Endothelial cell of umbilical vein (primary cell): ENCODE measurements at regions not wholly inside any gene's neighbourhood (a gene's known extent, or its start where the extent isn't known, plus 50 kb on each side); places are given as distances from the start of the nearest gene placed in this dataset.

Experiments used
- BruUV-seq: library from RNA; stranded (reverse); fragments of 400-500 nt; replicated peaks from 2 replicates; lab custom pipeline; 2021; lab: Mats Ljungman, UMichigan
- CTCF ChIA-PET: fragments of 300-600, 350-600 bp; sonication (Branson Sonifier 250); formaldehyde crosslinking; loops from one replicate; lab custom pipeline; 2021; ENCODE audit warnings: antibody characterized with exemption, inconsistent platforms; lab: Charles Lee
- POLR2A ChIA-PET: fragments of 300-600, 350-600 bp; sonication (Branson Sonifier 250); formaldehyde crosslinking; loops from one replicate; lab custom pipeline; 2021; ENCODE audit warnings: antibody characterized with exemption, inconsistent platforms; lab: Charles Lee
- DNase-seq: peaks from one replicate; pipeline ENCODE4 v3.0.0-alpha.2; 2011; ENCODE audit warnings: low read depth, low spot score
- FAIRE-seq: peaks from 2 replicates; lab custom pipeline; 2011; peaks lifted over from hg19 to GRCh38; lab: Jason Lieb, UNC
- H2AFZ ChIP-seq: 2 replicates; pipeline ENCODE4 v1.6.0; 2012; ENCODE audit warnings: low read depth, low read length, control low read depth, inconsistent platforms
- H3K27ac ChIP-seq: 2 replicates; pipeline ENCODE4 v1.5.1; 2011; ENCODE audit warnings: low read depth, mild to moderate bottlenecking, control low read depth, low read length, moderate library complexity; ENCODE audit not compliant: insufficient read depth
- H3K27me3 ChIP-seq, 2 experiments: 2 replicates each; pipeline versions ENCODE4 v1.6.0 to v1.6.1; 2011; ENCODE audit warnings: low read length in 2 of 2, mixed read lengths in 1 of 2; ENCODE audit not compliant: control insufficient read depth in 2 of 2, insufficient read depth in 2 of 2
- H3K36me3 ChIP-seq, 2 experiments: 2 replicates in 1 of 2; 3 replicates in 1 of 2; pipeline ENCODE4 v1.5.1; 2011; ENCODE audit warnings: low read length in 2 of 2, mild to moderate bottlenecking in 1 of 2, moderate library complexity in 1 of 2; ENCODE audit not compliant: control insufficient read depth in 2 of 2, insufficient read depth in 2 of 2; ENCODE audit errors: extremely low read depth in 1 of 2
- H3K4me1 ChIP-seq: 3 replicates; pipeline ENCODE4 v1.5.1; 2011; ENCODE audit warnings: mild to moderate bottlenecking, low read length; ENCODE audit not compliant: control insufficient read depth, insufficient read depth; ENCODE audit errors: extremely low read depth
- H3K4me2 ChIP-seq: 2 replicates; pipeline ENCODE4 v1.6.1; 2011; ENCODE audit warnings: low read length, control low read depth, mixed read lengths; ENCODE audit not compliant: insufficient read depth
- H3K4me3 ChIP-seq, 3 experiments: fragments of 200-600 bp in 1 of 3; sonication (generic), shearing (Covaris generic) in 1 of 3; replicated peaks in 1 of 3; 2 replicates each; pipeline ENCODE4 v1.5.1; 2011 to 2016; ENCODE audit warnings: control low read depth in 3 of 3, low read length in 3 of 3, mild to moderate bottlenecking in 2 of 3, inconsistent platforms in 1 of 3, low read depth in 1 of 3, moderate library complexity in 1 of 3; ENCODE audit not compliant: insufficient read depth in 1 of 3
- H3K79me2 ChIP-seq: 2 replicates; pipeline ENCODE4 v1.6.0; 2012; ENCODE audit warnings: low read length, inconsistent platforms; ENCODE audit not compliant: control insufficient read depth, insufficient read depth
- H3K9ac ChIP-seq: replicated peaks from 2 replicates; pipeline ENCODE3; 2011; ENCODE audit warnings: low read length, control low read depth; ENCODE audit not compliant: insufficient read depth; ENCODE audit errors: extremely low read depth
- H3K9me1 ChIP-seq: replicated peaks from 3 replicates; pipeline ENCODE4 v1.6.0; 2011; ENCODE audit warnings: mild to moderate bottlenecking, low read length; ENCODE audit not compliant: control insufficient read depth, insufficient read depth; ENCODE audit errors: extremely low read depth
- H3K9me3 ChIP-seq: replicated peaks from 2 replicates; pipeline ENCODE4 v1.5.1; 2012; ENCODE audit warnings: low read length, inconsistent platforms; ENCODE audit not compliant: control insufficient read depth, insufficient read depth
- H4K20me1 ChIP-seq: replicated peaks from 2 replicates; pipeline ENCODE3; 2011; ENCODE audit warnings: mild to moderate bottlenecking, low read length; ENCODE audit not compliant: control insufficient read depth, insufficient read depth; ENCODE audit errors: extremely low read depth
- CTCF ChIP-seq, 2 donors: IDR thresholded peaks; 1 replicate in 1 of 2; 2 replicates in 1 of 2; pipeline ENCODE4 v1.5.1; 2011; ENCODE audit warnings: low read length in 2 of 2, mild to moderate bottlenecking in 2 of 2, moderate library complexity in 2 of 2, control low read depth in 1 of 2, inconsistent platforms in 1 of 2, low read depth in 1 of 2; ENCODE audit not compliant: insufficient read depth in 1 of 2; ENCODE audit errors: extremely low read depth in 1 of 2
- EZH2 ChIP-seq: IDR thresholded peaks from 2 replicates; pipeline ENCODE4 v1.6.1; 2012; ENCODE audit warnings: borderline replicate concordance, low read depth, mild to moderate bottlenecking, moderate library complexity, low read length, inconsistent platforms; ENCODE audit not compliant: severe bottlenecking
- FOS ChIP-seq: IDR thresholded peaks from 2 replicates; pipeline ENCODE4 v1.6.1; 2011; ENCODE audit warnings: mild to moderate bottlenecking, low read length, moderate library complexity, borderline replicate concordance; ENCODE audit not compliant: insufficient read depth
- JUN ChIP-seq: IDR thresholded peaks from 2 replicates; pipeline ENCODE4 v1.6.1; 2011; ENCODE audit warnings: borderline replicate concordance, low read depth; ENCODE audit not compliant: insufficient read length, insufficient read depth
- MAX ChIP-seq: IDR thresholded peaks from 2 replicates; pipeline ENCODE4 v1.6.1; 2011; ENCODE audit not compliant: insufficient read depth, insufficient read length
- MYC ChIP-seq: IDR thresholded peaks from one replicate; pipeline ENCODE4 v1.6.1; 2011; ENCODE audit warnings: mild to moderate bottlenecking, low read depth, low read length
- POLR2A ChIP-seq: IDR thresholded peaks from 2 replicates; pipeline ENCODE4 v1.6.1; 2012; ENCODE audit warnings: low read depth, mild to moderate bottlenecking, control low read depth, low read length
- dilution Hi-C: fragments of 300-500 bp; cut with MboI; formaldehyde crosslinking; loops from one replicate; pipeline ENCODE4 v1.15.0; 2019; ENCODE audit warnings: low sequenced_read_pairs; ENCODE audit not compliant: extremely low pct_ligation_motif_present
- intact Hi-C: fragments of 100-400 bp; cut with micrococcal nuclease; formaldehyde crosslinking; loops from one replicate; pipeline ENCODE4 v1.10.0; 2022

GRCh38 chr14:50052517-50052916 is 63.9 kb downstream of the VCPKMT start:
- no peak overlapping the region for H3K4me3 ChIP-seq
- H4K20me1 ChIP-seq = no peaks in the 10 kb centered on the region
- H3K4me2 ChIP-seq = no peak overlapping the region
- CTCF ChIA-PET = no interaction called here
- H3K9me3 ChIP-seq = no peaks in the 10 kb centered on the region
- H3K4me1 ChIP-seq = no peaks in the 10 kb centered on the region
- dilution Hi-C loops (no loop called here), intact Hi-C loops (no loop called here)
- POLR2A ChIA-PET = no interaction called here
- no peaks in the 10 kb centered on the region for H3K9me1 ChIP-seq
- H3K27me3 ChIP-seq = no peaks in the 10 kb centered on the region
- FAIRE-seq (no peak), DNase-seq (no peak)
- H2AFZ ChIP-seq = no peak overlapping the region
- H3K36me3 ChIP-seq = no peaks in the 10 kb centered on the region
- no peaks in the 10 kb centered on the region for H3K79me2 ChIP-seq
- no TSS peak for BruUV-seq
- H3K9ac ChIP-seq = no peak overlapping the region
- H3K27ac ChIP-seq = no peak overlapping the region
- TF ChIP-seq EZH2 = no peak
- no peak for TF ChIP-seq FOS
- TF ChIP-seq MAX = no peak
- no peak for TF ChIP-seq JUN

GRCh38 chr14:50053935-50054334 is 62.4 kb downstream of the VCPKMT start:
- Histone ChIP-seq H3K4me3 (no peak overlapping the region), H3K36me3 (no peaks in the 10 kb centered on the region), H3K9me3 (no peaks in the 10 kb centered on the region), H3K27ac (no peak overlapping the region), H3K27me3 (no peaks in the 10 kb centered on the region), H3K9ac (no peak overlapping the region), H3K4me2 (no peak overlapping the region), H3K9me1 (no peaks in the 10 kb centered on the region), H2AFZ (no peak overlapping the region), H3K79me2 (no peaks in the 10 kb centered on the region), H4K20me1 (no peaks in the 10 kb centered on the region), H3K4me1 (no peaks in the 10 kb centered on the region)
- ChIA-PET POLR2A (no interaction called here), CTCF (interaction anchor here (1.2 to 1.4 kb wide), 3 partner anchors 9 to 201 kb away, joined by 3 to 5 read pairs (median 4); partner anchors contain the start of gene NEMF)
- dilution Hi-C loops = no loop called here
- intact Hi-C loops = no loop called here
- DNase-seq (no peak), FAIRE-seq (no peak)
- BruUV-seq = no TSS peak
- TF ChIP-seq JUN (no peak), CTCF (IDR thresholded peaks at IDR 0.05; ENCODE audit: extremely low read depth in 1 of 2, insufficient read depth in 1 of 2, low read depth in 1 of 2, low read length in 2 of 2) (no peak), MYC (no peak), EZH2 (no peak), POLR2A (no peak)
